ENCODE measurements at regions not wholly inside any gene's neighbourhood (a gene's known extent, or its start where the extent isn't known, plus 50 kb on each side); places are given as distances from the start of the nearest gene placed in this dataset.
"Not testable (repeated sequence)": the region's sequence is repeated elsewhere in the genome, so short reads cannot be mapped to it uniquely, and the experiment has no call there.

DNA sequence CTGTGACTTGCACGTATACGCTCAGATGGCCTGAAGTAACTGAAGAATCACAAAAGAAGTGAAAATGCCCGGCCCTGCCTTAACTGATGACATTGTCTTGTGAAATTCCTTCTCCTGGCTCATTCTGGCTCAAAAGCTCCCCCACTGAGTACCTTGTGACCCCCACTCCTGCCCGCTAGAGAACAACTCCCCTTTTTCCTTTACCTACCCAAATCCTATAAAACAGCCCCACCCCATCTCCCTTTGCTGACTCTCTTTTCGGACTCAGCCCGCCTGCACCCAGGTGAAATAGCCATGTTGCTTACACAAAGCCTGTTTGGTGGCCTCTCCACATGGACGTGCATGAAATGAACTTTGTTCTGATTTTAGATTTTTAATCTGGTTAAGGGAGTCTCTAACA, 81.3 kb downstream of the EBNA1BP2 start:
- TF ChIP-seq, protein P1, sequence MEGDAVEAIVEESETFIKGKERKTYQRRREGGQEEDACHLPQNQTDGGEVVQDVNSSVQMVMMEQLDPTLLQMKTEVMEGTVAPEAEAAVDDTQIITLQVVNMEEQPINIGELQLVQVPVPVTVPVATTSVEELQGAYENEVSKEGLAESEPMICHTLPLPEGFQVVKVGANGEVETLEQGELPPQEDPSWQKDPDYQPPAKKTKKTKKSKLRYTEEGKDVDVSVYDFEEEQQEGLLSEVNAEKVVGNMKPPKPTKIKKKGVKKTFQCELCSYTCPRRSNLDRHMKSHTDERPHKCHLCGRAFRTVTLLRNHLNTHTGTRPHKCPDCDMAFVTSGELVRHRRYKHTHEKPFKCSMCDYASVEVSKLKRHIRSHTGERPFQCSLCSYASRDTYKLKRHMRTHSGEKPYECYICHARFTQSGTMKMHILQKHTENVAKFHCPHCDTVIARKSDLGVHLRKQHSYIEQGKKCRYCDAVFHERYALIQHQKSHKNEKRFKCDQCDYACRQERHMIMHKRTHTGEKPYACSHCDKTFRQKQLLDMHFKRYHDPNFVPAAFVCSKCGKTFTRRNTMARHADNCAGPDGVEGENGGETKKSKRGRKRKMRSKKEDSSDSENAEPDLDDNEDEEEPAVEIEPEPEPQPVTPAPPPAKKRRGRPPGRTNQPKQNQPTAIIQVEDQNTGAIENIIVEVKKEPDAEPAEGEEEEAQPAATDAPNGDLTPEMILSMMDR (IDR thresholded peaks at IDR 0.05; ENCODE audit: low read depth, low read length): not testable (repeated sequence)
- TF ChIP-seq POLR2A (IDR thresholded peaks at IDR 0.05; ENCODE audit: extremely low read depth, insufficient read length); MYC (IDR thresholded peaks at IDR 0.05; ENCODE audit: low read depth, low read length): not testable (repeated sequence)

Data from NB4 (cell line).